ENCODE measurements at regions not wholly inside any gene's neighbourhood (a gene's known extent, or its start where the extent isn't known, plus 50 kb on each side); places are given as distances from the start of the nearest gene placed in this dataset.

DNA sequence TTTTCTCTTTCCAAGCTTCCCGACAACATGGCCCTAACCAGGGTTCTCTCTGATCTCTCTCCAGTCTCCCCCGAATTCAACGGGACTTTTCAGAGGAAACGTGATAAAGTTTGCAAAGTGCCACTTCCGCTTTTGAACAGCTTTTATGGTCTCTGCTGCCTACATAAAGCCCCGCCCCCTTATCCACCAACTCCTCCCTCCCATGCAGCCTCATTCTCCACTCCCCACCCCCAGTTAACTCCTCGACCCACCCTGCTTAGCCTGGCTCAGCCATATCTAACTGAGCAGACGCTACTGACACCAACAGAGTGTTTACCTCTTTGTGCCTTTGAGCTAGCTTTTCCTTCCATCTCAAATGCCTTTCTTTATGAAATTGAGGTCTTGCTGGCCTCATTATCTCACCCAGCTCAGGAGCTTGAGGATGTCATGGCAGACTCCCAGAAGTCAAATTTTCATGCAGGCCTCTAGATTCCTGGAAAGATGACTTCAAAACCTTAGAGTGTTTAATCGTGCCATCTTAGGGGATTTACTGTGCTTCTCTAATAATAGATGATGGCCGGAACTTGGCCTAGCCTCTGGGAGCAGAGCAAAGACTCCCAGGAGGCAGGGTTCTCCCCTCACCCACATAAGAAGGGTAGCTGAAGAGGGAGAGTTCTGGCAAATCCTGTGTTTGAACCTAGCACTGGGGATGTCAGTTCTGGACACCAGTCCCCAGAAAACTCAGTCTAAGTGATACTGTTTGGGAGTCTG, 606.0 kb downstream of the BCOR start:
- TF ChIP-seq TAF1 (IDR thresholded peaks at IDR 0.05; ENCODE audit: low read depth) (no peak), EP300 (IDR thresholded peaks at IDR 0.05; ENCODE audit: borderline replicate concordance) (no peak), TEAD4 (IDR thresholded peaks at IDR 0.05) (no peak), CEBPB (IDR thresholded peaks at IDR 0.05) (no peak), CREB1 (IDR thresholded peaks at IDR 0.05; ENCODE audit: low read depth) (no peak), TCF12 (IDR thresholded peaks at IDR 0.05; ENCODE audit: low read depth) (no peak), YY1 (IDR thresholded peaks at IDR 0.05; ENCODE audit: low read depth) (no peak), EGR1 (IDR thresholded peaks at IDR 0.05) (no peak), USF1 (IDR thresholded peaks at IDR 0.05) (no peak), NFIC (IDR thresholded peaks at IDR 0.05) (no peak), ZBTB7A (IDR thresholded peaks at IDR 0.05; ENCODE audit: low read depth) (no peak), RAD21 (IDR thresholded peaks at IDR 0.05; ENCODE audit: low read depth) (no peak)
- TF ChIP-seq, protein P1, sequence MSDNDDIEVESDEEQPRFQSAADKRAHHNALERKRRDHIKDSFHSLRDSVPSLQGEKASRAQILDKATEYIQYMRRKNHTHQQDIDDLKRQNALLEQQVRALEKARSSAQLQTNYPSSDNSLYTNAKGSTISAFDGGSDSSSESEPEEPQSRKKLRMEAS (IDR thresholded peaks at IDR 0.05), result no peak
- TF ChIP-seq, protein P2, sequence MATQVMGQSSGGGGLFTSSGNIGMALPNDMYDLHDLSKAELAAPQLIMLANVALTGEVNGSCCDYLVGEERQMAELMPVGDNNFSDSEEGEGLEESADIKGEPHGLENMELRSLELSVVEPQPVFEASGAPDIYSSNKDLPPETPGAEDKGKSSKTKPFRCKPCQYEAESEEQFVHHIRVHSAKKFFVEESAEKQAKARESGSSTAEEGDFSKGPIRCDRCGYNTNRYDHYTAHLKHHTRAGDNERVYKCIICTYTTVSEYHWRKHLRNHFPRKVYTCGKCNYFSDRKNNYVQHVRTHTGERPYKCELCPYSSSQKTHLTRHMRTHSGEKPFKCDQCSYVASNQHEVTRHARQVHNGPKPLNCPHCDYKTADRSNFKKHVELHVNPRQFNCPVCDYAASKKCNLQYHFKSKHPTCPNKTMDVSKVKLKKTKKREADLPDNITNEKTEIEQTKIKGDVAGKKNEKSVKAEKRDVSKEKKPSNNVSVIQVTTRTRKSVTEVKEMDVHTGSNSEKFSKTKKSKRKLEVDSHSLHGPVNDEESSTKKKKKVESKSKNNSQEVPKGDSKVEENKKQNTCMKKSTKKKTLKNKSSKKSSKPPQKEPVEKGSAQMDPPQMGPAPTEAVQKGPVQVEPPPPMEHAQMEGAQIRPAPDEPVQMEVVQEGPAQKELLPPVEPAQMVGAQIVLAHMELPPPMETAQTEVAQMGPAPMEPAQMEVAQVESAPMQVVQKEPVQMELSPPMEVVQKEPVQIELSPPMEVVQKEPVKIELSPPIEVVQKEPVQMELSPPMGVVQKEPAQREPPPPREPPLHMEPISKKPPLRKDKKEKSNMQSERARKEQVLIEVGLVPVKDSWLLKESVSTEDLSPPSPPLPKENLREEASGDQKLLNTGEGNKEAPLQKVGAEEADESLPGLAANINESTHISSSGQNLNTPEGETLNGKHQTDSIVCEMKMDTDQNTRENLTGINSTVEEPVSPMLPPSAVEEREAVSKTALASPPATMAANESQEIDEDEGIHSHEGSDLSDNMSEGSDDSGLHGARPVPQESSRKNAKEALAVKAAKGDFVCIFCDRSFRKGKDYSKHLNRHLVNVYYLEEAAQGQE (IDR thresholded peaks at IDR 0.05; ENCODE audit: low read depth), result no peak

Measured in Ishikawa (cell line).